Prostate gland (tissue), 2 donors: ENCODE measurements at regions not wholly inside any gene's neighbourhood (a gene's known extent, or its start where the extent isn't known, plus 50 kb on each side); places are given as distances from the start of the nearest gene placed in this dataset.

ENCODE experiments used
- CTCF ChIP-seq, 4 experiments: fragments of 200-600 bp in 2 of 4; fragments of 450-650 bp in 2 of 4; sonication (generic) in 2 of 4; IDR thresholded peaks; 1 replicate in 3 of 4; 2 replicates in 1 of 4; pipeline ENCODE4 v1.5.1; 2016 to 2019; ENCODE audit warnings: antibody characterized with exemption in 4 of 4, mild to moderate bottlenecking in 2 of 4, moderate library complexity in 2 of 4
- POLR2AphosphoS5 ChIP-seq: sonication (generic); formaldehyde crosslinking; IDR thresholded peaks from one replicate; pipeline ENCODE4 v1.6.1; 2017; ENCODE audit warnings: antibody characterized with exemption

GRCh38 chr3:40980467-40980866, 218.8 kb upstream of the CTNNB1 start:
- TF ChIP-seq POLR2AphosphoS5, result no peak
- no peak for TF ChIP-seq CTCF (IDR thresholded peaks at IDR 0.05)
